Spleen (tissue), 11 donors: ENCODE measurements at regions not wholly inside any gene's neighbourhood (a gene's known extent, or its start where the extent isn't known, plus 50 kb on each side); places are given as distances from the start of the nearest gene placed in this dataset.

Source experiments
- DNase-seq: peaks from one replicate; pipeline ENCODE4 v3.0.0-alpha.2; 2020
- H3K27ac ChIP-seq, 8 donors: fragments of 200-600 bp; sonication (generic) in 7 of 8; 1 replicate in 4 of 8; 2 replicates in 4 of 8; pipeline versions ENCODE4 v1.5.0 to v1.8.0; 2016 to 2021; ENCODE audit warnings: inconsistent platforms in 4 of 8, mild to moderate bottlenecking in 4 of 8, moderate library complexity in 1 of 8
- H3K27me3 ChIP-seq, 7 donors: fragments of 200-600 bp; sonication (generic) in 6 of 7; replicated peaks in 1 of 7; 1 replicate in 4 of 7; 2 replicates in 3 of 7; pipeline versions ENCODE4 v1.5.0 to v1.8.0; 2016 to 2021; ENCODE audit warnings: inconsistent platforms in 3 of 7, mild to moderate bottlenecking in 1 of 7
- H3K36me3 ChIP-seq, 6 donors: fragments of 200-600 bp; sonication (generic) in 5 of 6; 1 replicate in 4 of 6; 2 replicates in 2 of 6; pipeline versions ENCODE4 v1.5.0 to v1.8.0; 2016 to 2021; ENCODE audit warnings: inconsistent platforms in 2 of 6
- H3K4me1 ChIP-seq, 6 donors: fragments of 200-600 bp; sonication (generic) in 5 of 6; 1 replicate in 3 of 6; 2 replicates in 3 of 6; pipeline versions ENCODE4 v1.5.0 to v1.8.0; 2016 to 2021; ENCODE audit warnings: inconsistent platforms in 3 of 6
- H3K4me3 ChIP-seq, 8 donors: fragments of 200-600 bp; sonication (generic) in 7 of 8; 1 replicate in 4 of 8; 2 replicates in 4 of 8; pipeline versions ENCODE4 v1.5.0 to v1.8.0; 2016 to 2021; ENCODE audit warnings: inconsistent platforms in 4 of 8, mild to moderate bottlenecking in 4 of 8, moderate library complexity in 2 of 8
- H3K9me3 ChIP-seq, 8 donors: fragments of 200-600 bp; sonication (generic) in 7 of 8; 1 replicate in 4 of 8; 2 replicates in 4 of 8; pipeline versions ENCODE4 v1.5.0 to v1.8.0; 2016 to 2021; ENCODE audit warnings: inconsistent platforms in 4 of 8
- CTCF ChIP-seq, 11 experiments: fragments of 200-600 bp in 7 of 11; fragments of 450-650 bp in 4 of 11; sonication (generic) in 4 of 11; IDR thresholded peaks in 8 of 11; conservative IDR thresholded peaks in 3 of 11; 1 replicate in 7 of 11; 2 replicates in 4 of 11; pipeline versions ENCODE4 v1.4.0 to v1.8.0; 2016 to 2021; ENCODE audit warnings: antibody characterized with exemption in 11 of 11, inconsistent platforms in 4 of 11, mild to moderate bottlenecking in 1 of 11
- POLR2A ChIP-seq, 3 donors: fragments of 450-650 bp; IDR thresholded peaks; one replicate each; pipeline ENCODE4 v1.5.1; 2017; ENCODE audit warnings: antibody characterized with exemption in 3 of 3, mild to moderate bottlenecking in 1 of 3
- POLR2AphosphoS5 ChIP-seq, 3 donors: sonication (generic); formaldehyde crosslinking; IDR thresholded peaks; one replicate each; pipeline ENCODE4 v1.5.1; 2017; ENCODE audit warnings: antibody characterized with exemption in 3 of 3
- WGBS, 5 donors: extraction: QIAGEN DNeasy Blood & Tissue Kit in 3 of 5; methylation state at CpG; one replicate each; pipeline versions ENCODE4 v1.1.5 to v1.1.7; 2013 to 2018; 5-methylcytosine and 5-hydroxymethylcytosine counted together
- intact Hi-C: fragments of 100-400 bp; cut with DNase I; formaldehyde crosslinking; loops from one replicate; pipeline ENCODE4 v1.15.0; 2023; ENCODE audit warnings: low total_unique reads
- donor health status: healthy with polysubstance abuse.
- donor health status: DM: no; HTN: no; CAD: no; lungs with moderate emphysema.
- donor health status: DM: no; HTN: no; CAD: no.
- donor health status: Bipolar disorder and iron deficiency.
- donor health status: healthy.
- donor health status: DM: no; HTN: no; CAD: no.
- donor health status: DM: yes; HTN: yes; CAD: no.

DNA sequence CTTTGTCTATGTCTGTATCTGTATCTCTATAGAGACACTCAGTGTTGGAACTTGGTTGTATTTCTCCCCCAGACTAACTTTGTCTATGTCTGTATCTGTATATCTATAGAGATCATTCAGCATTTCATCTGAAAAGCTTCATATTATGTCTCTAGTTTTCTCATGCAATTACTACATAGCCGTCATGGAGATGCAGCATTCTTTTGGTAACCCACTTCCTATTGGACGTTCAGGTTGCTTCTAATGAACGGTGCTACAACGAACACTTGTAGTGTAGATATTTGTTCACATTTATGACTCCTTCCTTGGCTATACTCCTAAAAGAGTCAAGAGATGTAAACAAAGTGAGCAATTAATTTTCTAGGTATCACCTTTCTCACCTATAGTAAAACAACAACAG, 81.5 kb upstream of the KCNA1 start:
- peak overlapping the region in 6 of 8 donors; percentile 13 to 78 (median 74) for H3K27ac ChIP-seq
- no peak overlapping the region for H3K4me3 ChIP-seq

DNA sequence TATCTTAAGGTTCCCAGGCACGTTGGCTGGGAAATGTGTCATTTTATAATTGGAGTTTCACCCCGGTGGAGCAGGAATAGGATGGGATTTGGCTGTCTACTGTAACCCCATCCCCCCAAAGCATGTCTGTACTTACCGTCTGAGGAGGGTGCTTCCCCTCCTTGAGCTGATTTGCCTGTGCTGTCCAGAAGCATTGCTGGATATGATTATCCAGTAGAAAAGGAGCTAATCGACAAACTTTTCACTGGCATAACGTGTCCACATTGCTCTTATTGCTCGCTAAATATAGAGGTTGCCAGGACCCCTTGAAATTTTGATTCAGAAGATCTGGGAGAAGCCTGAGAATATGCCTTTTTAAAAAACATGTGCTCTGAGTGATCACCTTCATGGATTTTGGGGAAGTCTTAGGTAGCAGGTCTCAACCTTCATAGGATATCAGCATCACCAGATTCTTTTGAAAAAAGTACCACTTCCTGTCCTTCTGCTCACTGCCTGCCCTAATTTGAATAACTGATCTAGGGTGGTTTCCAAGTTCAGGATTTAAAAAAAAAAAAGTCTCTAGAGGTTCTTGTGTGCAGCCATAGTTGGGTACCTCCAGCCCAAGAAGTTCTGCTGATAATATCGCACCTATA, 80.4 kb upstream of the KCNA1 start:
- Histone ChIP-seq H3K4me3 (peak overlapping the region in 3 of 8 donors; percentile 5 to 49 (median 11)), H3K36me3 (no peaks in the 10 kb centered on the region), H3K9me3 (peaks cover 0 to 8% (median 0%) of the 10 kb centered on the region in 8 donors), H3K27me3 (no peaks in the 10 kb centered on the region), H3K4me1 (peaks cover 7 to 70% (median 38%) of the 10 kb centered on the region in 6 donors), H3K27ac (peak overlapping the region; percentile 13 to 78 (median 66))
- DNase-seq, result no peak
- 13 to 37% (median 24%) methylated on average over 7 of the region's 7 CpGs for WGBS, 5 donors
- TF ChIP-seq POLR2A (IDR thresholded peaks at IDR 0.05) (peak in 1 of 3 donors; percentile 21), POLR2AphosphoS5 (IDR thresholded peaks at IDR 0.05) (no peak)
- intact Hi-C loops, result no loop called here

More for the DNA sequence above, 81.5 kb upstream of the KCNA1 start:
- Histone ChIP-seq H3K36me3 (no peaks in the 10 kb centered on the region), H3K27me3 (no peaks in the 10 kb centered on the region), H3K4me1 (peaks cover 7 to 72% (median 38%) of the 10 kb centered on the region in 6 donors), H3K9me3 (peaks cover 0 to 5% (median 0%) of the 10 kb centered on the region in 8 donors)
- intact Hi-C loops, result no loop called here
- DNase-seq, result no peak
- no peak for TF ChIP-seq POLR2A (IDR thresholded peaks at IDR 0.05)
- TF ChIP-seq CTCF (IDR thresholded peaks at IDR 0.05 in 8 of 11, conservative IDR thresholded peaks at IDR 0.05 in 3 of 11), result no peak
- TF ChIP-seq POLR2AphosphoS5 (IDR thresholded peaks at IDR 0.05), result no peak
- WGBS, 5 donors, result 15 to 33% (median 25%) methylated on average over 4 of the region's 4 CpGs

DNA sequence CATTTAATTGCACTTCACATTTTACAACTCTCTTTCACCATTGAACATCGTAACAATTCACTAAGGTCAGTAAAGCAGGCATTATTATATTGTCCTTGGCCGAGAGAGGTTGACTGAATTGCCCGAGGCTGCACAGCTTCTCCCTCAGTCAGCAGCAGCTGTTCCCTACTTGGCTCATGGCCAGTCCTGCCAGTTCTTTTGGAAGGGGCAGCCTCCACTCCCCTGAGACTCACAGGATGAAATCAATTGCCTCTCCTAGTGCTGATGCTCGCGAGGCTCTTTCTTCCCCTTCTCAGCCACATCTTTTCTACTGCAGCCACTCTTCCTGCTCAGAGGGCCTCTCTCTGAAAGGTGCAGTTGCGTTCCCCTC, 79.9 kb upstream of the KCNA1 start:
- peaks cover 0 to 8% (median 0%) of the 10 kb centered on the region in 8 donors for H3K9me3 ChIP-seq
- no peak for TF ChIP-seq POLR2AphosphoS5 (IDR thresholded peaks at IDR 0.05)
- TF ChIP-seq POLR2A (IDR thresholded peaks at IDR 0.05), result no peak
- TF ChIP-seq CTCF (IDR thresholded peaks at IDR 0.05 in 8 of 11, conservative IDR thresholded peaks at IDR 0.05 in 3 of 11), result no peak
- DNase-seq, result no peak
- peak overlapping the region in 2 of 8 donors; percentile 2 to 49 for H3K4me3 ChIP-seq
- H3K4me1 ChIP-seq, result peaks cover 7 to 65% (median 37%) of the 10 kb centered on the region in 6 donors
- no peaks in the 10 kb centered on the region for H3K36me3 ChIP-seq
- no peaks in the 10 kb centered on the region for H3K27me3 ChIP-seq
- 16 to 21% (median 19%) methylated on average over 6 of the region's 6 CpGs for WGBS, 5 donors
- intact Hi-C loops, result no loop called here
- H3K27ac ChIP-seq, result peak overlapping the region; percentile 32 to 78 (median 66)

DNA sequence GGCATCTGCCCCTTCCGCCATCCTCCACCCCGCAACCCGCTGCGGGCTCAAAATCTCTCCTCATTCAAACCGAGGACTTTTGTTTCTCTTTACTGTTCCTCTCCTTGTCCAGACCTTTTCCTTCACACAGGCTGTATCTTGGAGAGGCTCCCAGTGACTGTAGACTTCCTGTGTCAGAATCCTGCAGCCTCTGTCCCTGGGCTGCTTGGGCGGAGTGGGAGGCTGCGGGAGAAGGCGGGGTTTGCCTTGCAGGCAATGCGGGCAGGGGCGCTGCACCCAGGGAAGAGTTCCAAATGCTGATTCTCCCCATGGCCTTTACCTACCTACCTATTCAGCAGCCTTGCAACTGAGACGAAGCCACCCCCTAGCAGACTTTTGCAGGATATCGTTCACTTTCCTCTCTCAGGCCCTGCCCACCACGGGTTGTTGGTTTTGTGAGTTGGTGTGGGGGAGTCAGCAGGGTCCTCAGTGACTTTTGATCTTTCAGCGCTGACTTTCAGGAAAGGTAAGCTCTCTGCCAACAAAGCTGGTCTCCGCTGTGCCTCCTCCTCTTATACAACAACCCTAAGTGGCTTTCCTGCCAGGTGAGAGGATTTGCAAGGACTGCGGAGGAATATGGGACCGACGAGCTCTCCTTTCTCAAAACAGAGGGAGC, 79.0 kb upstream of the KCNA1 start:
- no peaks in the 10 kb centered on the region for H3K27me3 ChIP-seq
- intact Hi-C loops, result no loop called here
- DNase-seq, result no peak
- peak overlapping the region in 1 of 8 donors; percentile 2 for H3K4me3 ChIP-seq
- WGBS, 5 donors, result 61 to 79% (median 73%) methylated on average over 18 of the region's 18 CpGs
- no peaks in the 10 kb centered on the region for H3K36me3 ChIP-seq
- H3K27ac ChIP-seq, result peak overlapping the region in 5 of 8 donors; percentile 32 to 78 (median 75)
- H3K4me1 ChIP-seq, result peaks cover 7 to 56% (median 29%) of the 10 kb centered on the region in 6 donors
- peaks cover 0 to 8% (median 0%) of the 10 kb centered on the region in 8 donors for H3K9me3 ChIP-seq
- TF ChIP-seq POLR2A (IDR thresholded peaks at IDR 0.05), result no peak
- TF ChIP-seq CTCF (IDR thresholded peaks at IDR 0.05 in 8 of 11, conservative IDR thresholded peaks at IDR 0.05 in 3 of 11), result no peak
- TF ChIP-seq POLR2AphosphoS5 (IDR thresholded peaks at IDR 0.05), result no peak
